HepG2 (cell line): ENCODE measurements at regions not wholly inside any gene's neighbourhood (a gene's known extent, or its start where the extent isn't known, plus 50 kb on each side); places are given as distances from the start of the nearest gene placed in this dataset.

ENCODE experiments used
- BHLHE40 ChIP-seq: IDR thresholded peaks from 2 replicates; pipeline ENCODE4 v1.6.1; 2011; ENCODE audit warnings: low read length, improper control_type of control experiment
- CTCF ChIP-seq: sonication (generic); formaldehyde crosslinking; IDR thresholded peaks from 2 replicates; pipeline ENCODE4 v1.5.0; 2020; ENCODE audit warnings: mild to moderate bottlenecking, missing genetic modification reagents, moderate library complexity
- FOSL1 ChIP-seq: sonication (generic); formaldehyde crosslinking; IDR thresholded peaks from 2 replicates; pipeline ENCODE4 v1.9.0; 2021; ENCODE audit warnings: missing genetic modification reagents, borderline replicate concordance
- JUN ChIP-seq: sonication (generic); formaldehyde crosslinking; IDR thresholded peaks from 2 replicates; pipeline ENCODE4 v1.4.0; 2020; ENCODE audit warnings: mild to moderate bottlenecking, missing genetic modification reagents
- POLR2A ChIP-seq, 2 experiments: IDR thresholded peaks; 2 replicates each; pipeline ENCODE4 v1.6.1; 2011; ENCODE audit warnings: low read depth in 2 of 2, low read length in 2 of 2, mild to moderate bottlenecking in 1 of 2, moderate library complexity in 1 of 2; ENCODE audit not compliant: insufficient read depth in 1 of 2
- PREB ChIP-seq: sonication (generic); formaldehyde crosslinking; IDR thresholded peaks from 2 replicates; pipeline ENCODE4 v1.4.0; 2020; ENCODE audit warnings: missing genetic modification reagents
- SOX6 ChIP-seq, 2 experiments: fragments of 450-650 bp in 1 of 2; sonication (generic) in 1 of 2; formaldehyde crosslinking in 1 of 2; IDR thresholded peaks; 2 replicates each; pipeline versions ENCODE4 v1.4.0 to v1.6.1; 2017 to 2020; ENCODE audit warnings: antibody characterized with exemption in 1 of 2, mild to moderate bottlenecking in 1 of 2, missing genetic modification reagents in 1 of 2
- ZNF121 ChIP-seq: sonication (generic); formaldehyde crosslinking; IDR thresholded peaks from 2 replicates; pipeline ENCODE4 v1.5.0; 2020; ENCODE audit warnings: mild to moderate bottlenecking, missing genetic modification reagents
- ZZZ3 ChIP-seq: sonication (generic); formaldehyde crosslinking; IDR thresholded peaks from 2 replicates; pipeline ENCODE4 v1.4.0; 2020; ENCODE audit warnings: missing genetic modification reagents, mild to moderate bottlenecking, borderline replicate concordance

- TF ChIP-seq ZNF121 (CRISPR knock-in tag), result no peak
- TF ChIP-seq CTCF (CRISPR knock-in tag), result no peak
- no peak for TF ChIP-seq SOX6 (IDR thresholded peaks at IDR 0.05)
- no peak for TF ChIP-seq SOX6 (CRISPR knock-in tag; IDR thresholded peaks at IDR 0.05)
- TF ChIP-seq JUN (CRISPR knock-in tag), result no peak
- no peak for TF ChIP-seq BHLHE40
- no peak for TF ChIP-seq ZZZ3 (CRISPR knock-in tag)
- TF ChIP-seq FOSL1 (CRISPR knock-in tag), result no peak
- no peak for TF ChIP-seq PREB
- no peak for TF ChIP-seq POLR2A (IDR thresholded peaks at IDR 0.05; ENCODE audit: insufficient read depth in 1 of 2, low read depth in 2 of 2, low read length in 2 of 2)
These were observed 117.5 kb upstream of the VCX2 start for GRCh38 chrX:8288590-8288989.
